Psoas muscle (tissue), 7 donors: ENCODE measurements at regions not wholly inside any gene's neighbourhood (a gene's known extent, or its start where the extent isn't known, plus 50 kb on each side); places are given as distances from the start of the nearest gene placed in this dataset.

Experiments
- ATAC-seq, 4 donors: fragments of 200-7000 bp; cut with Tn5 transposase; one replicate each; pipeline ENCODE4 v1.9.1; 2020; ENCODE audit warnings: moderate library complexity in 3 of 4, mild to moderate bottlenecking in 2 of 4
- DNase-seq, 2 donors: peaks; one replicate each; pipeline ENCODE4 v3.0.0-alpha.2; 2020
- H3K27ac ChIP-seq: fragments of 200-600 bp; one replicate; pipeline ENCODE4 v1.8.0; 2022
- H3K27me3 ChIP-seq, 3 donors: fragments of 200-600 bp in 1 of 3; one replicate each; pipeline versions ENCODE4 v1.6.1 to v1.8.0; 2013 to 2022; ENCODE audit warnings: low read length in 2 of 3, mild to moderate bottlenecking in 2 of 3, moderate library complexity in 1 of 3; ENCODE audit not compliant: insufficient read depth in 3 of 3
- H3K36me3 ChIP-seq, 2 donors: fragments of 200-600 bp in 1 of 2; one replicate each; pipeline versions ENCODE4 v1.6.1 to v1.8.0; 2013 to 2022; ENCODE audit warnings: low read depth in 1 of 2, mild to moderate bottlenecking in 1 of 2, moderate library complexity in 1 of 2; ENCODE audit not compliant: insufficient read depth in 1 of 2
- H3K4me1 ChIP-seq: fragments of 200-600 bp; one replicate; pipeline ENCODE4 v1.8.0; 2022
- H3K4me3 ChIP-seq: fragments of 200-600 bp; one replicate; pipeline ENCODE4 v1.8.0; 2022; ENCODE audit warnings: mild to moderate bottlenecking
- H3K9me3 ChIP-seq: fragments of 200-600 bp; one replicate; pipeline ENCODE4 v1.8.0; 2022
- CTCF ChIP-seq: fragments of 200-600 bp; IDR thresholded peaks from one replicate; pipeline ENCODE4 v1.8.0; 2022; ENCODE audit warnings: antibody characterized with exemption
- WGBS, 3 donors: extraction: QIAGEN DNeasy Blood & Tissue Kit; methylation state at CpG; one replicate each; pipeline versions ENCODE4 v1.1.6 to v1.1.7; 2013; 5-methylcytosine and 5-hydroxymethylcytosine counted together
- intact Hi-C, 2 donors: fragments of 100-400 bp; cut with DNase I; formaldehyde crosslinking; loops; one replicate each; pipeline versions ENCODE4 v1.11.0 to v1.14.2; 2022
- donor health status: healthy with polysubstance abuse.
- donor health status: DM: no; HTN: no; CAD: no; lungs with moderate emphysema.
- donor health status: Bipolar disorder and iron deficiency.
- donor health status: healthy.
- donor health status: DM: yes; HTN: yes; CAD: no.
- donor health status: DM: no; HTN: no; CAD: no.
- donor health status: DM: yes; HTN: yes; CAD: no.

DNA sequence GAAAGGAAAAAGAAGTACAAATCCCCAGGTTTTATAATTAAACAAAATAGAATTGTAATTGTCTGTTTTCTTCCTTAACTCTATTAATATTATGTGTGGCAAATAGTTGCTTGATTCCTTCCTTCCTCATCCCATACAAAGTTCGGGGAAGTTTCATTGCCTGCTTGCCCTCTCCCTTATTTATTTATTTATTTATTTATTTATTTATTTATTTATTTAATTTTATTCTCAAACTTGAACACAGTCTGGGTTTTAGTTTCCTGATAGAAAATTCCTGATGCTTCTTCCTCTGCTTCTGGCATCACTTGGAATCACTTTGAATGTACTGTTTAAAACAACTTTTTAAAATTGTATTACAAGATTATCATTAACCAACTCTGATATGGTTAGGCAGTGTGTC lies 145.8 kb upstream of the SOX5 start:
- no peak overlapping the region for H3K27ac ChIP-seq
- H3K27me3 ChIP-seq: no peaks in the 10 kb centered on the region
- H3K4me1 ChIP-seq: no peaks in the 10 kb centered on the region
- WGBS, 3 donors: 89 to 94% (median 90%) methylated on average over 1 of the region's 1 CpG
- intact Hi-C loops: no loop called here
- DNase-seq (no peak), ATAC-seq (no peak)
- H3K4me3 ChIP-seq: no peak overlapping the region
- no peak for TF ChIP-seq CTCF
- H3K36me3 ChIP-seq: no peaks in the 10 kb centered on the region
- H3K9me3 ChIP-seq: no peaks in the 10 kb centered on the region

- no peaks in the 10 kb centered on the region for H3K4me1 ChIP-seq
- ATAC-seq (no peak), DNase-seq (no peak)
- H3K27ac ChIP-seq: no peak overlapping the region
- H3K36me3 ChIP-seq: no peaks in the 10 kb centered on the region
- intact Hi-C loops: no loop called here
- no peaks in the 10 kb centered on the region for H3K27me3 ChIP-seq
- TF ChIP-seq CTCF: no peak
- H3K4me3 ChIP-seq: no peak overlapping the region
- H3K9me3 ChIP-seq: no peaks in the 10 kb centered on the region
- WGBS, 3 donors: 80 to 90% (median 87%) methylated on average over 2 of the region's 2 CpGs
These were observed 140.0 kb upstream of the SOX5 start for GRCh38 chr12:24089510-24089890.

- H3K4me3 ChIP-seq: no peak overlapping the region
- ATAC-seq (no peak), DNase-seq (no peak)
- no peaks in the 10 kb centered on the region for H3K4me1 ChIP-seq
- intact Hi-C loops: no loop called here
- no peak overlapping the region for H3K27ac ChIP-seq
- TF ChIP-seq CTCF: no peak
- H3K36me3 ChIP-seq: no peaks in the 10 kb centered on the region
- WGBS, 3 donors: 79 to 83% (median 82%) methylated on average over 5 of the region's 5 CpGs
- no peaks in the 10 kb centered on the region for H3K9me3 ChIP-seq
- no peaks in the 10 kb centered on the region for H3K27me3 ChIP-seq
These were observed 139.5 kb upstream of the SOX5 start for GRCh38 chr12:24088751-24089509.

DNA sequence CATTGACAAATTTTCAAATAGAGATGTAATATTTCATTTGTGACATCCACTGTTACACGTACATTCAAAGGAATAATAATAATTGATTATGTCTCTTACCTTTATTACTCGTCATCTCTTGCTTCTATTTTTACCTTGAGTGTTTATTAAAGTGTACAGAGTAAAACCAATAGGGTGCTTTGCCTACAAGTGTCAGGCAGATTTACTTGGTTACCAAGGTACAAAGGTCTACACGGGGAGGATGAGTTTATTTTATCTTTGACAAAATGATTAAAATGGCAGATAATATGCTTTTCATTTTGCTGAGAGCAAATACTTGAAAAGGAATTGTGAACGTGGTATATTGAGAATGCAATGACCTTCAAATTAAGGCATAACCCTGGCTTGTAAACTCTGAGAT lies 137.8 kb upstream of the SOX5 start:
- H3K4me3 ChIP-seq: no peak overlapping the region
- H3K4me1 ChIP-seq: no peaks in the 10 kb centered on the region
- no peaks in the 10 kb centered on the region for H3K9me3 ChIP-seq
- 69 to 76% (median 75%) methylated on average over 4 of the region's 4 CpGs for WGBS, 3 donors
- DNase-seq (no peak), ATAC-seq (no peak)
- intact Hi-C loops: no loop called here
- no peaks in the 10 kb centered on the region for H3K27me3 ChIP-seq
- no peak overlapping the region for H3K27ac ChIP-seq
- no peak for TF ChIP-seq CTCF
- no peaks in the 10 kb centered on the region for H3K36me3 ChIP-seq

GRCh38 chr12:24084800-24085199 lies 135.3 kb upstream of the SOX5 start:
- intact Hi-C loops: no loop called here
- Histone ChIP-seq H3K4me1 (no peaks in the 10 kb centered on the region), H3K36me3 (no peaks in the 10 kb centered on the region), H3K27ac (no peak overlapping the region), H3K27me3 (no peaks in the 10 kb centered on the region), H3K9me3 (no peaks in the 10 kb centered on the region), H3K4me3 (no peak overlapping the region)
- 96 to 99% (median 97%) methylated on average over 2 of the region's 2 CpGs for WGBS, 3 donors
- ATAC-seq (no peak), DNase-seq (no peak)
- TF ChIP-seq CTCF: no peak
